ENCODE measurements at regions not wholly inside any gene's neighbourhood (a gene's known extent, or its start where the extent isn't known, plus 50 kb on each side); places are given as distances from the start of the nearest gene placed in this dataset.

DNA sequence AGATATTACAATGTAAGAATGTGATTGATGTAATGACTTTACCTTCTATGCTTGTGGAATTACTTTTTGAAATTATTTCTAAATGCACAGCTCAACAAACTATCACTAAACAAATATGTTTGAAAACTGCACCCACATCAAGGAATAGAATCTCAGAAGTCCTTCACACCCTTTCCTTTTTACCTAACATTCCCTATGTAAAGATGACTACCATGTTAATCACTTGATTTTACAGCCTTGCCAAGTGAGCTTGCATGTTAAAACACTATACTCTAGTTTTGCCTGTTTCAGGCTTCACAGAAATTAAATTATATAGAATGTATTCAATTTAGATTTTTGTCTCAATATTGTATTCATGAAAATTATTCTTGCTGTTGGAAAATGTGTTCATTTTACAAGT lies 1169.4 kb upstream of the CELF2 start:
- TF ChIP-seq, protein P1, sequence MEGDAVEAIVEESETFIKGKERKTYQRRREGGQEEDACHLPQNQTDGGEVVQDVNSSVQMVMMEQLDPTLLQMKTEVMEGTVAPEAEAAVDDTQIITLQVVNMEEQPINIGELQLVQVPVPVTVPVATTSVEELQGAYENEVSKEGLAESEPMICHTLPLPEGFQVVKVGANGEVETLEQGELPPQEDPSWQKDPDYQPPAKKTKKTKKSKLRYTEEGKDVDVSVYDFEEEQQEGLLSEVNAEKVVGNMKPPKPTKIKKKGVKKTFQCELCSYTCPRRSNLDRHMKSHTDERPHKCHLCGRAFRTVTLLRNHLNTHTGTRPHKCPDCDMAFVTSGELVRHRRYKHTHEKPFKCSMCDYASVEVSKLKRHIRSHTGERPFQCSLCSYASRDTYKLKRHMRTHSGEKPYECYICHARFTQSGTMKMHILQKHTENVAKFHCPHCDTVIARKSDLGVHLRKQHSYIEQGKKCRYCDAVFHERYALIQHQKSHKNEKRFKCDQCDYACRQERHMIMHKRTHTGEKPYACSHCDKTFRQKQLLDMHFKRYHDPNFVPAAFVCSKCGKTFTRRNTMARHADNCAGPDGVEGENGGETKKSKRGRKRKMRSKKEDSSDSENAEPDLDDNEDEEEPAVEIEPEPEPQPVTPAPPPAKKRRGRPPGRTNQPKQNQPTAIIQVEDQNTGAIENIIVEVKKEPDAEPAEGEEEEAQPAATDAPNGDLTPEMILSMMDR (IDR thresholded peaks at IDR 0.05): no peak
- no peak for TF ChIP-seq EZH2phosphoT487 (IDR thresholded peaks at IDR 0.05)
- no peak for TF ChIP-seq EZH2 (IDR thresholded peaks at IDR 0.05)

All from neural progenitor cell (in vitro differentiated cells).